NCI-H1930 (cell line): ENCODE measurements at regions not wholly inside any gene's neighbourhood (a gene's known extent, or its start where the extent isn't known, plus 50 kb on each side); places are given as distances from the start of the nearest gene placed in this dataset.
"Not testable (repeated sequence)": the region's sequence is repeated elsewhere in the genome, so short reads cannot be mapped to it uniquely, and the experiment has no call there.

Source experiments
- DNase-seq, 2 experiments: peaks; one replicate each; lab custom pipeline; 2025; lab: John Stamatoyannopoulos, UW

DNA sequence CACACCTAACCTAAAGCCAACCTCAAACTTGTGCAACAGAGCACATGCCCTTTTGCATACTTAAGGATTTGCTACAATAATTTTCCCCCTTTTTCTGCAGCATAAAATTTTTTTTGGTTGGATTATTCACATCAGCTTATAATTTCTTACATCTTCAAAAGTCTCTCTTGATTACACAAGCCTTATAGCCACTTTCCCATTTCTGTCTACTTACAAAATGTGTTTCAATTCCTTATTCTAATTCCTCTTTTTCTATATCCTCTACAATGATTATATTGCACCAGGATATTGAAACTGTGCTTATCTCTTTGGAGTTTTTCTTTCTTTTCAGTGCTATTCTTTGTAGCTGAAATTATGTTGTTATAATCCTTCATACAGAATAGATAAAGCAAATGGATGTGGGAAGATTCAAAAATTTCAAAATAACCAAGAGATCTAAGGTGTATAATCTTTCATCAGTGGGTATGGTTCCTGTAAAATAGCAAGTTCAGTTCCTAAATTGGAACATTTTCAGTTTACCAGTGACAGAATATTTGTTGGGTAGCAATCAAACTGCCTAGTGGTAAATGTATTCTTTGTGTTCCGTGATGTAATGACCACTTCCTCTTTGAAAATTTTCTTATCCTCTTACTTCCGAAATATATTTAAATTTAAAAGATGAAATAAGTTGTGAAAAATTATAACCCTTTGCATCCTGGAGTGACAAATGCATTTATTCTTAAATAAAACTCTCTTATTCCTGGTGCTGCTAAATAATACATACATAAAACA is 386.8 kb upstream of the CHD1 start:
- no peak for DNase-seq

- DNase-seq = no peak
Observed at GRCh38 chr5:99314721-99315120, 385.9 kb upstream of the CHD1 start.

DNA sequence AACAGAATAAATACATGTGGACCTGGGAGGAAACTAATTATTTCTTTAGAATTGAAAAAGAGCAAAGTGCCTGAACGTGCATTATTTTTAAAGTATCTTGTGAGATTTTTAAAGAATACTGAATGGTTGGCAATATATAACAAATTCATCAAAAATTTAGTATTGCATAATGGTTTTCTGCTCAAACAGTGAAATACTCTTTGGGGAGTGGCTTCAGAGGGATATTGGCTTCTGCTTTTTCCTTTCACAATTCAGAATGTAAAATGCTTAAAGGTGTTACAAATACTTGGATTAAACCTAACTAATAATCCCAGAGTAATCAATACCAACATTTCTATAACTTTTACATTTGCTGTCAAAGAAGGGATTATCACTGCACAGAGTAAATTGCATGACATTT is 379.3 kb upstream of the CHD1 start:
- DNase-seq = no peak

- no peak for DNase-seq
Observed at GRCh38 chr5:99305045-99305580, 376.3 kb upstream of the CHD1 start.

DNA sequence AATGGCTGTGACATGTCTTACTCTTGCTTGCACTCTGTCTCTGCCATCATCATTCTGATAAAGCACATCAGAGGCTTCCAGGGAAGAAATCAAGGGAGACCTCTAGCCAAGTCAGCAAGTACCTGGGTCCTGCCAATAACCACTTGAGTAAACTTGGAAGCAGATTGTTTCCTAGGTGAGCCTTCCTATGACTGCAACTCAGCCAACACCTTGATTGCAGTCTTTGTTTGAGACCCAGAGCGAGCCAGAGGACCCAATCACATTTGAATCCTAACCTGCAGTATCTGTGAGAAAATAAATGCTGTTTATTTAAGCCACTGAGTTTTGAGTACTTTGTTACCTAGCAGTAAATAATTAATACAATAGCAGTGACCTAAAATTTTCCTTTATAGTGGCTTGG is 356.8 kb upstream of the CHD1 start:
- no peak for DNase-seq

- no peak for DNase-seq
Observed at GRCh38 chr5:99275128-99275527, 346.3 kb upstream of the CHD1 start.

GRCh38 chr5:99272576-99272975 is 343.8 kb upstream of the CHD1 start:
- DNase-seq = no peak

DNA sequence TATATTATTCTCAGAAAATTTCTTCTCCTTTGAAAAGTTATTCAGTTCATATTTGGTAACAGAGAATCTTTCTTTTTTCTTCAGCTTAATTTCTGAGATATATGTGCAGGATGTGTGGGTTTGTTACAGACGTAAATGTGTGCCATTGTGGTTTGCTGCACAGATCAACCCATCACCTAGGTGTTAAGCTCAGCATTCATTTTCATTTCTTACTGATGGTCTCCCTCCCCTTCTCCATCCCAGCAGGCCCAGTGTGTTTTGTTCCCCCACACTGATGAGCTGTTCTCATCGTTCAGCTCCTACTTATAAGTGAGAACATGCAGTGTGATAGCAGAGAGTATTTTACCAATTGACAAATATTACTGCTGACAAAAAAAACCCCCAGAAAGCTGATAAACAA is 330.0 kb upstream of the CHD1 start:
- DNase-seq = no peak

DNA sequence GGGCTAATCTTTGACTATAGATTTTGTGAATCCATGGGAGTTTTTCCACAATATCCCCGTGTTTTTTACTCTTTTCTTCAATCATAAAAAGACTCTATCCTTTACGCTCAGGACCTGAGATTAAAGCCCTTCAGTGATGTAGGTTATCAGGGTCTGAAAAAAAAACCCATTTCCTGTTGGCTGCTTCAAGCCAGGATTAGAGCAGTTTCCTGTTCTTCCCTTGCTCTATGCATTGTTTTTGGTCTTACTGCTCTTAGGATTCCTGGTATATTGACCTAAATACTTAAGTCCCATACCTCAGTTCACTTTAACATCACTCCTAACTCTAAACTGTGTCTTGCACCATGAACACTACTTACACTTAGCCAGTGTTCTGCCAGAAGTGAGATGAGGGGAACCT is 319.3 kb upstream of the CHD1 start:
- no peak for DNase-seq

- no peak for DNase-seq
Observed at GRCh38 chr5:99247346-99247745, 318.5 kb upstream of the CHD1 start.

GRCh38 chr5:99243111-99243510 is 314.3 kb upstream of the CHD1 start:
- DNase-seq = no peak

DNA sequence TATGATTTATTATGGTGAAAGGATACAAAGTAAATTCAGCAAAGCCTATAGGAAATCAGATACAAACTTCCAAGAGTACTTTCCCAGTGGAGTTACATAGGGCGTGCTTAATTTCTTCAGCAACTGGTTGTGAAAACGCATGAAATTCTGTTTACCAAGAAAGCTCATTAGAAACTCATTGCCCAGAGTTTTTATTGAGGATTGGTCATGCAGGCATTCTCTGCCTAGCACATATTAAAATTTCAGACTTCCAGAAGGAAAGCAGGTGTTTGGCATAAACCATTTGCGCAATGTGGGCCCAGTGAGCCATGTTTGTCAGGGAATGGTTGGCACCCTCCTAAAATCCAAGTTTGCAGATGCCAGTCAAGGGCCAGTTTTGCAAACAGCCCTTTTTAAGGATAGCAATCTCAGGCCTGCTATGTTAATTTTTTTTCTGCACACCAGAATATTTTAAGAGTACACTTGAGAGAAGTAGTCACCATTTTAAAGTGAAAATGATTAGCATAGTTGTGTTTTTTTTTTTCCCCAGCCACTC is 311.1 kb upstream of the CHD1 start:
- no peak for DNase-seq

DNA sequence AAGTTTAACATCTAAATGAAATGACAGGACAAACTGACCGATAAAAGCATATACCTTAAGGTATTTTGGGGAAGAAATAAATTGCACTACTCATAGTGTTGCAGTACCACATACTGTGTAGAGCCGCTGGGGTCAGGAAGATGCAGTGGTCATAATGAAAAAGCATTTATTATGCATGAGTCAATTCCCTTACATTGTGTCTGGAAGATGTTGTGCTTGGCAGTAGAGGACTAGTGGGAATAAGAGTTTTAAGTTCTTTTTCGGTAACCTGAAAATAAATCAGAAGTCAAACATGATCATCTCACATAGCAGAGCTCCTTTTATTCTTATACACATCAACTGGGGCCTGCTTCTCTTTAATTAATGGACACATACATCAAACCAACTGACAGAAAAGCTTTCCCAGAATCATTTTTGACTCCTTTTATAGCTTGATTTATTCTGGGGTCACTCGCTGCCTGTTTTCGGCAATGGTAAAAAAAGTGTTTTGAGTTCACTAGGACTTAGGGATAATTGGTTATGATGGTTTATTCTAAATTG is 262.5 kb upstream of the CHD1 start:
- no peak for DNase-seq

GRCh38 chr5:99187611-99188010 is 258.8 kb upstream of the CHD1 start:
- DNase-seq = no peak

- DNase-seq = no peak
Observed at GRCh38 chr5:99179206-99179605, 250.4 kb upstream of the CHD1 start.

- no peak for DNase-seq
Observed at GRCh38 chr5:99177796-99178195, 249.0 kb upstream of the CHD1 start.

GRCh38 chr5:99176186-99176585 is 247.4 kb upstream of the CHD1 start:
- DNase-seq = no peak

DNA sequence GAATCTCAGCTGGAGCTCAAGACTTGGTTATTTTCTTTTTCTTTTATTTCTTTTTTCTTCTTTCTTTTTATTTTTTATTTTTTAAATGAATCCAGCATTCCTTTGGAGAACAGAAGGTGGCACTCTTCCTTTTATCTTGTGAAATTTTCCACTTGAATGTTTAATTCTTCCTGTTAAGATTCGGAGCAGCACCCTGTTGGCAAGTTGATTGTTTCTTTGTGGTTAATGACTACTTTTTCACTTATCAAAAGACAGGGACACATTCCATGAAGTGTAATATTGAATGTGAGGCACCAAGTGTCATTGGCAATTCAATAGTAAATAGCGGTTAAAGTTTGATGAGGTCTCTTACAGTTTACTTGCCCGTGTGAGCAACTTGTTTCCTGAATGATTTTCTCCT is 240.5 kb upstream of the CHD1 start:
- no peak for DNase-seq

DNA sequence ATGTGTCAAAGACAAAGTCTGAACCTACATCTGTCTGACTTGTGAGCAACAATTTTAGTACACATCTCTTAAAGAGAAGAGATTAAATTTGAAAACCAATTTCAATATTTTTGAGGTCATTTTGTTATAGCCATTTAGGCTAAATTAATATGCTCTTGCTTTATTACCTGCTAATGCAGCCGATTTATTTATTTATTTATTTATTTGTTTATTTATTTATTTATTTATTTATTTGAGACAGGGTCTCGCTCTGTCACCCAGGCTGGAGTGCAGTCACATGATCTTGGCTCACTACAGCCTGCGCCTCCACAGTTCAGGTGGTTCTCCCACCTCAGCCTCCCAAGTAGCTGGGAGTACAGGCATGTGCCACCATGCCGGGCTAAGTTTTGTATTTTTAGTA is 232.7 kb upstream of the CHD1 start:
- DNase-seq = not testable (repeated sequence)

DNA sequence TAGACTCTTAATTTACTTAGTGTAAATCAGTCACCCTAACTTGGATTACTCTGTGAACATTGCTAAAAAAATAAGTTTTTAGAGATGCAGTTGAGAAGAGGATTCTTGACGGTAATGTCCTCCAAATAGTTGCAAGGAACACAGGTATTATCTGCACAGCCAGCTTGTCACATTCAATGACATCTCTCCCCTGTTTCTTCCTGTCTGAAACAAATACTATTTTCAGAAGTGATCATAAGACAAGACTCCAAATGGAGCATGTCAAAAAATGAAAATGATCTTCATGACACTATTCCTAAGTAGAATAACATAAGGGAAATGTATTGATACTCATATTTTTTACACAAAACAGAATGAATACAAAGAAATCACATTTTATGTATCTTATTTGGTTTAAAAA is 227.9 kb upstream of the CHD1 start:
- DNase-seq = no peak

- not testable (repeated sequence) for DNase-seq
Observed at GRCh38 chr5:99143283-99143795, 214.5 kb upstream of the CHD1 start.

- no peak for DNase-seq
Observed at GRCh38 chr5:99141534-99142128, 212.8 kb upstream of the CHD1 start.

- no peak for DNase-seq
Observed at GRCh38 chr5:99138911-99139310, 210.1 kb upstream of the CHD1 start.
